Calu3 (cell line): ENCODE measurements at regions not wholly inside any gene's neighbourhood (a gene's known extent, or its start where the extent isn't known, plus 50 kb on each side); places are given as distances from the start of the nearest gene placed in this dataset.

Source experiments
- BruUV-seq: library from RNA; stranded (reverse); fragments of 400-500 nt; replicated peaks from 2 replicates; lab custom pipeline; 2021; lab: Mats Ljungman, UMichigan
- CTCF ChIA-PET: fragments of 300-600 bp; sonication (Branson Sonifier 250); formaldehyde crosslinking; loops from one replicate; lab custom pipeline; 2022; ENCODE audit warnings: antibody characterized with exemption; lab: Charles Lee
- DNase-seq: peaks from one replicate; pipeline ENCODE4 v3.0.0; 2022
- H3K27ac Mint-ChIP-seq: one replicate; pipeline ENCODE4 v1.8.0; 2022; ENCODE audit warnings: mixed read lengths; ENCODE audit not compliant: unreplicated experiment
- H3K27me3 Mint-ChIP-seq: one replicate; pipeline ENCODE4 v1.8.0; 2022; ENCODE audit warnings: mixed read lengths; ENCODE audit not compliant: unreplicated experiment
- H3K36me3 Mint-ChIP-seq: one replicate; pipeline ENCODE4 v1.8.0; 2022; ENCODE audit warnings: mild to moderate bottlenecking, moderate library complexity, mixed read lengths; ENCODE audit not compliant: insufficient read depth, unreplicated experiment
- H3K4me1 Mint-ChIP-seq: one replicate; pipeline ENCODE4 v1.8.0; 2022; ENCODE audit warnings: mild to moderate bottlenecking, low read depth, mixed read lengths; ENCODE audit not compliant: unreplicated experiment
- H3K4me3 Mint-ChIP-seq: one replicate; pipeline ENCODE4 v1.8.0; 2022; ENCODE audit warnings: mild to moderate bottlenecking, low read depth, moderate library complexity, mixed read lengths; ENCODE audit not compliant: unreplicated experiment
- H3K9me3 Mint-ChIP-seq: one replicate; pipeline ENCODE4 v1.8.0; 2022; ENCODE audit warnings: low read depth, mixed read lengths; ENCODE audit not compliant: unreplicated experiment
- CTCF ChIP-seq: fragments of 200-600 bp; IDR thresholded peaks from one replicate; pipeline ENCODE4 v1.8.0; 2022; ENCODE audit warnings: antibody characterized with exemption; ENCODE audit not compliant: unreplicated experiment
- intact Hi-C: fragments of 100-400 bp; cut with micrococcal nuclease; formaldehyde crosslinking; loops from one replicate; pipeline ENCODE4 v1.10.0; 2022; ENCODE audit not compliant: unreplicated experiment

DNA sequence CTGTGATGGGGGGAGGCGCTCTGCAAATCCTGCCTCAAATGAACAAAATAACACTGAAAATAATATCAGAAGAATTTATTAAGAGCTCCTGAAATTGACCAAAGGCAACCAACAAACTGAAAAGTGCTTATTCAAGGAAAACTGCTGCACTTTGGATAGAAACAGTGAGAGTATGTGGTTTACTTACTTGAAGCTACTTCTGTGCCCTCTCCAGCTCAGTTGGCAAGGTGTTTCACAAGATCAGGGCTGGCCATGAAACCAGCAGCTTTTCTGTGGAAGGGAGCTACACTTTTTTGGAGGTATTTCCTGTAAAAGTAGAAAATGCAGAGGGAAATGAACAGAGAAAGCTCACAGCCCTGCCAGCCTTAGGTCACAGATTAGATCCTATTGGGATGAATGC is 310.0 kb upstream of the SPAG17 start:
- Mint-ChIP-seq H3K36me3 (no peaks in the 10 kb centered on the region), H3K4me1 (no peaks in the 10 kb centered on the region), H3K27ac (no peak overlapping the region), H3K9me3 (peaks cover 6% of the 10 kb centered on the region), H3K4me3 (no peak overlapping the region), H3K27me3 (no peaks in the 10 kb centered on the region)
- DNase-seq, result no peak
- CTCF ChIA-PET, result no interaction called here
- intact Hi-C loops, result no loop called here
- no TSS peak for BruUV-seq
- TF ChIP-seq CTCF, result no peak

DNA sequence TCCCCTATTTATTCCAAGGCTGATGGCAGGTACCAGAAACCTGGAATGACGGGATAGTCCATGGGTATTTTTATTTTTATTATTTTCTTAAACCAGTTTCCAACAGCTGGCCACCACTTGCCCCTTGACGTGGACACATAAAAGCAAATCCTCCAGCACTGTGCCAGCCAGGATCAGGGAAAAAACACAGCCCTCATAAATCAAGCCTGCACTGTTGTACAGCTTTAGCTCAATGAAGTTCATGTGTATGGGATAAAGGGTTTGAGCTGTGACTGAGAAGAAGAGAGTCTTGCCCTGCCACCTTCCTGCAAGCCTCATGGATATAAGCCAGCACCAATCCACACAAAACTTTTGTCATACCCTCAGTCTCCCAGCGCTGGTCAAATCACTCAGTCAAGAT is 303.8 kb upstream of the SPAG17 start:
- no peaks in the 10 kb centered on the region for H3K4me1 Mint-ChIP-seq
- H3K36me3 Mint-ChIP-seq, result no peaks in the 10 kb centered on the region
- no peak overlapping the region for H3K27ac Mint-ChIP-seq
- no peak for TF ChIP-seq CTCF
- H3K27me3 Mint-ChIP-seq, result no peaks in the 10 kb centered on the region
- no peak overlapping the region for H3K4me3 Mint-ChIP-seq
- no peak for DNase-seq
- CTCF ChIA-PET, result no interaction called here
- no TSS peak for BruUV-seq
- H3K9me3 Mint-ChIP-seq, result peaks cover 15% of the 10 kb centered on the region
- intact Hi-C loops, result no loop called here

- TF ChIP-seq CTCF, result no peak
- no peak for DNase-seq
- no peaks in the 10 kb centered on the region for H3K36me3 Mint-ChIP-seq
- no peaks in the 10 kb centered on the region for H3K27me3 Mint-ChIP-seq
- H3K27ac Mint-ChIP-seq, result no peak overlapping the region
- intact Hi-C loops, result no loop called here
- CTCF ChIA-PET, result no interaction called here
- BruUV-seq, result no TSS peak
- no peak overlapping the region for H3K4me3 Mint-ChIP-seq
- H3K4me1 Mint-ChIP-seq, result no peaks in the 10 kb centered on the region
- H3K9me3 Mint-ChIP-seq, result peaks cover 15% of the 10 kb centered on the region
Measured at GRCh38 chr1:118487932-118488331, 302.9 kb upstream of the SPAG17 start.

DNA sequence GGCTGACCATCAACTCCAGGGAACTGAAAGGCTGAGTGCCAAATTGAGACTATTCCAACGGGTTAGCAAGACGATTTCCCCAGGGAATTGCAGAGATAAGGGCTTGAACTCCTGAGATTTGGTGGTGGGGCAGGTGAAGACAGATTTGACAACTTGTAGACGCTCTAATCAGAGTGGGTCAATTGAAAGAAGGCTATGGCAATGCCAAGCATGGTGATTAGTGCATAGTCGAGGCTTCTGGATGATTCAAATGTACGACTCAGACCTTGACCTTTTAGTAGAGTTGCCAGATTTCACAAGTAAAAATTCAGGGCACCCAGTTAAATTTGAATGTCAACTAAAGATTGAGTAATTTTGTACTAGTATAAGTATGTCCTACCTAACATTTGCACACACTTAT is 302.1 kb upstream of the SPAG17 start:
- no peak overlapping the region for H3K27ac Mint-ChIP-seq
- intact Hi-C loops, result no loop called here
- H3K36me3 Mint-ChIP-seq, result no peaks in the 10 kb centered on the region
- no peak for DNase-seq
- BruUV-seq, result no TSS peak
- H3K9me3 Mint-ChIP-seq, result peaks cover 9% of the 10 kb centered on the region
- H3K4me1 Mint-ChIP-seq, result no peaks in the 10 kb centered on the region
- CTCF ChIA-PET, result no interaction called here
- H3K27me3 Mint-ChIP-seq, result no peaks in the 10 kb centered on the region
- H3K4me3 Mint-ChIP-seq, result no peak overlapping the region
- TF ChIP-seq CTCF, result no peak
